Upper lobe of left lung (tissue), 6 donors: ENCODE measurements at regions not wholly inside any gene's neighbourhood (a gene's known extent, or its start where the extent isn't known, plus 50 kb on each side); places are given as distances from the start of the nearest gene placed in this dataset.

ENCODE experiments used
- ATAC-seq, 2 donors: fragments of 200-7000 bp; cut with Tn5 transposase; one replicate each; pipeline ENCODE4 v1.9.1; 2022; ENCODE audit warnings: mild to moderate bottlenecking in 2 of 2, moderate library complexity in 2 of 2; ENCODE audit not compliant: low FRiP score in 2 of 2
- DNase-seq, 2 donors: peaks; one replicate each; pipeline ENCODE4 v3.0.0-alpha.2; 2019 to 2020
- H3K27ac ChIP-seq, 4 donors: fragments of 200-600 bp; sonication (generic); one replicate each; pipeline ENCODE4 v1.5.1; 2016 to 2019
- H3K27me3 ChIP-seq, 4 donors: fragments of 200-600 bp; sonication (generic); one replicate each; pipeline ENCODE4 v1.5.1; 2017 to 2019
- H3K36me3 ChIP-seq, 4 donors: fragments of 200-600 bp; sonication (generic); one replicate each; pipeline ENCODE4 v1.5.1; 2016 to 2019
- H3K4me1 ChIP-seq, 4 donors: fragments of 200-600 bp; sonication (generic); one replicate each; pipeline ENCODE4 v1.5.1; 2018 to 2019
- H3K4me3 ChIP-seq, 4 donors: fragments of 200-600 bp; sonication (generic); one replicate each; pipeline ENCODE4 v1.5.1; 2017 to 2019; ENCODE audit warnings: mild to moderate bottlenecking in 2 of 4, moderate library complexity in 1 of 4
- H3K9me3 ChIP-seq, 4 donors: fragments of 200-600 bp; sonication (generic); one replicate each; pipeline ENCODE4 v1.5.1; 2018 to 2019
- CTCF ChIP-seq, 6 experiments: fragments of 450-650 bp in 4 of 6; fragments of 200-600 bp in 2 of 6; sonication (generic) in 2 of 6; IDR thresholded peaks; one replicate each; pipeline ENCODE4 v1.5.1; 2016 to 2019; ENCODE audit warnings: antibody characterized with exemption in 6 of 6
- EP300 ChIP-seq, 4 donors: sonication (generic); formaldehyde crosslinking; IDR thresholded peaks; one replicate each; pipeline ENCODE4 v1.5.1; 2017; ENCODE audit warnings: antibody characterized with exemption in 4 of 4, control low read depth in 2 of 4
- POLR2A ChIP-seq, 4 donors: fragments of 450-650 bp; IDR thresholded peaks; one replicate each; pipeline ENCODE4 v1.5.1; 2016 to 2017; ENCODE audit warnings: antibody characterized with exemption in 4 of 4, mild to moderate bottlenecking in 2 of 4
- POLR2AphosphoS5 ChIP-seq, 2 donors: sonication (generic); formaldehyde crosslinking; IDR thresholded peaks; one replicate each; pipeline ENCODE4 v1.5.1; 2017; ENCODE audit warnings: antibody characterized with exemption in 2 of 2
- WGBS, 2 donors: methylation state at CpG; one replicate each; pipeline ENCODE4 v1.1.5; 2017 to 2018; 5-methylcytosine and 5-hydroxymethylcytosine counted together
- donor health status: DM: no; HTN: no; CAD: no; lungs with moderate emphysema.
- donor health status: DM: no; HTN: yes; CAD: no; lungs with severe emphysema.

GRCh38 chr2:234163510-234164045 lies 113.1 kb downstream of the SPP2 start:
- no peak for ATAC-seq
- WGBS, 2 donors: 88 to 91% methylated on average over 7 of the region's 7 CpGs

GRCh38 chr2:234162861-234163260 lies 112.4 kb downstream of the SPP2 start:
- 62 to 73% methylated on average over 1 of the region's 1 CpG for WGBS, 2 donors
- no peak for TF ChIP-seq EP300 (IDR thresholded peaks at IDR 0.05)

More at GRCh38 chr2:234163510-234164045, 113.1 kb downstream of the SPP2 start:
- no peak overlapping the region for H3K27ac ChIP-seq
- TF ChIP-seq POLR2AphosphoS5 (IDR thresholded peaks at IDR 0.05) (no peak), EP300 (IDR thresholded peaks at IDR 0.05) (no peak), POLR2A (IDR thresholded peaks at IDR 0.05) (no peak), CTCF (IDR thresholded peaks at IDR 0.05) (no peak)
- H3K4me1 ChIP-seq: no peaks in the 10 kb centered on the region
- H3K4me3 ChIP-seq: no peak overlapping the region
- H3K9me3 ChIP-seq: no peaks in the 10 kb centered on the region
- DNase-seq: no peak
- H3K36me3 ChIP-seq: no peaks in the 10 kb centered on the region
- no peaks in the 10 kb centered on the region for H3K27me3 ChIP-seq

GRCh38 chr2:234161932-234162331 lies 111.4 kb downstream of the SPP2 start:
- 68 to 78% methylated on average over 6 of the region's 6 CpGs for WGBS, 2 donors

More at GRCh38 chr2:234162861-234163260, 112.4 kb downstream of the SPP2 start:
- no peak overlapping the region for H3K4me3 ChIP-seq
- DNase-seq (no peak), ATAC-seq (no peak)
- H3K4me1 ChIP-seq: no peaks in the 10 kb centered on the region
- H3K27ac ChIP-seq: no peak overlapping the region
- no peaks in the 10 kb centered on the region for H3K27me3 ChIP-seq
- no peaks in the 10 kb centered on the region for H3K36me3 ChIP-seq
- no peaks in the 10 kb centered on the region for H3K9me3 ChIP-seq

GRCh38 chr2:234158812-234159211 lies 108.3 kb downstream of the SPP2 start:
- Histone ChIP-seq H3K27me3 (no peaks in the 10 kb centered on the region), H3K27ac (no peak overlapping the region), H3K36me3 (no peaks in the 10 kb centered on the region), H3K9me3 (no peaks in the 10 kb centered on the region), H3K4me1 (no peaks in the 10 kb centered on the region), H3K4me3 (no peak overlapping the region)
- TF ChIP-seq CTCF (IDR thresholded peaks at IDR 0.05) (no peak), POLR2A (IDR thresholded peaks at IDR 0.05) (no peak), POLR2AphosphoS5 (IDR thresholded peaks at IDR 0.05) (no peak)
- ATAC-seq (no peak), DNase-seq (no peak)
- WGBS, 2 donors: 85 to 95% methylated on average over 4 of the region's 4 CpGs

More at GRCh38 chr2:234161932-234162331, 111.4 kb downstream of the SPP2 start:
- no peak overlapping the region for H3K27ac ChIP-seq
- no peaks in the 10 kb centered on the region for H3K4me1 ChIP-seq
- H3K9me3 ChIP-seq: no peaks in the 10 kb centered on the region
- DNase-seq (no peak), ATAC-seq (no peak)
- TF ChIP-seq POLR2A (IDR thresholded peaks at IDR 0.05): no peak
- TF ChIP-seq EP300 (IDR thresholded peaks at IDR 0.05): no peak
- no peak for TF ChIP-seq POLR2AphosphoS5 (IDR thresholded peaks at IDR 0.05)
- no peak for TF ChIP-seq CTCF (IDR thresholded peaks at IDR 0.05)
- no peaks in the 10 kb centered on the region for H3K27me3 ChIP-seq
- no peaks in the 10 kb centered on the region for H3K36me3 ChIP-seq
- no peak overlapping the region for H3K4me3 ChIP-seq

GRCh38 chr2:234157817-234158588 lies 107.5 kb downstream of the SPP2 start:
- H3K4me3 ChIP-seq: no peak overlapping the region
- no peaks in the 10 kb centered on the region for H3K36me3 ChIP-seq
- H3K9me3 ChIP-seq: no peaks in the 10 kb centered on the region
- ATAC-seq (no peak), DNase-seq (no peak)
- TF ChIP-seq EP300 (IDR thresholded peaks at IDR 0.05) (no peak), CTCF (IDR thresholded peaks at IDR 0.05) (no peak), POLR2AphosphoS5 (IDR thresholded peaks at IDR 0.05) (no peak), POLR2A (IDR thresholded peaks at IDR 0.05) (no peak)
- H3K27me3 ChIP-seq: no peaks in the 10 kb centered on the region
- H3K4me1 ChIP-seq: no peaks in the 10 kb centered on the region
- WGBS, 2 donors: 68 to 77% methylated on average over 3 of the region's 3 CpGs
- no peak overlapping the region for H3K27ac ChIP-seq
